DND-41 (cell line): ENCODE measurements at regions not wholly inside any gene's neighbourhood (a gene's known extent, or its start where the extent isn't known, plus 50 kb on each side); places are given as distances from the start of the nearest gene placed in this dataset.
"Not testable (repeated sequence)": the region's sequence is repeated elsewhere in the genome, so short reads cannot be mapped to it uniquely, and the experiment has no call there.

Source experiments
- ATAC-seq: fragments of 200-7000 bp; cut with Tn5 transposase; 3 replicates; pipeline ENCODE4 v1.9.1; 2021; ENCODE audit warnings: low read depth; ENCODE audit not compliant: insufficient read depth
- DNase-seq: peaks from one replicate; pipeline ENCODE4 v3.0.0-alpha.2; 2020
- H2AFZ ChIP-seq: 2 replicates; pipeline ENCODE4 v1.6.0; 2012; ENCODE audit warnings: low read depth, low read length
- H3K27ac ChIP-seq: 2 replicates; pipeline ENCODE4 v1.5.1; 2012; ENCODE audit warnings: low read length, inconsistent platforms
- H3K27me3 ChIP-seq: fragments of 200-600 bp; sonication (generic); 2 replicates; pipeline ENCODE4 v1.6.0; 2012; ENCODE audit warnings: low read length, mild to moderate bottlenecking, inconsistent platforms; ENCODE audit not compliant: insufficient read depth, poor library complexity
- H3K36me3 ChIP-seq: 2 replicates; pipeline ENCODE4 v1.5.1; 2012; ENCODE audit warnings: low read length, inconsistent platforms; ENCODE audit not compliant: insufficient read depth
- H3K4me1 ChIP-seq: 2 replicates; pipeline ENCODE4 v1.5.1; 2012; ENCODE audit warnings: mild to moderate bottlenecking, low read length; ENCODE audit not compliant: insufficient read depth
- H3K4me2 ChIP-seq: 2 replicates; pipeline ENCODE4 v1.6.0; 2012; ENCODE audit warnings: mild to moderate bottlenecking, moderate library complexity, low read length, inconsistent platforms; ENCODE audit not compliant: insufficient read depth
- H3K4me3 ChIP-seq, 2 experiments: fragments of 200-600 bp in 1 of 2; shearing (Covaris generic) in 1 of 2; 2 replicates each; pipeline ENCODE4 v1.5.1; 2012 to 2016; ENCODE audit warnings: inconsistent platforms in 2 of 2, low read length in 2 of 2, mild to moderate bottlenecking in 2 of 2, low read depth in 1 of 2, moderate library complexity in 1 of 2
- H3K79me2 ChIP-seq: 2 replicates; pipeline ENCODE4 v1.6.0; 2012; ENCODE audit warnings: low read length, inconsistent platforms; ENCODE audit not compliant: insufficient read depth
- H3K9ac ChIP-seq: 2 replicates; pipeline ENCODE4 v1.6.0; 2012; ENCODE audit warnings: low read depth, mild to moderate bottlenecking, inconsistent platforms, low read length, moderate library complexity
- H3K9me3 ChIP-seq: 2 replicates; pipeline ENCODE4 v1.5.1; 2012; ENCODE audit warnings: low read length, moderate library complexity, mild to moderate bottlenecking, inconsistent platforms; ENCODE audit not compliant: insufficient read depth, severe bottlenecking
- H4K20me1 ChIP-seq: 2 replicates; pipeline ENCODE4 v1.6.0; 2012; ENCODE audit warnings: low read length; ENCODE audit not compliant: insufficient read depth
- EZH2 ChIP-seq: IDR thresholded peaks from 3 replicates; pipeline ENCODE4 v1.6.1; 2012; ENCODE audit warnings: borderline replicate concordance, low read depth, mild to moderate bottlenecking, moderate library complexity, low read length, inconsistent platforms; ENCODE audit not compliant: severe bottlenecking
- TF ChIP-seq, protein P1 (sequence below): IDR thresholded peaks from 2 replicates; pipeline ENCODE4 v1.5.1; 2012; ENCODE audit warnings: borderline replicate concordance, low read length, moderate library complexity, mild to moderate bottlenecking; ENCODE audit not compliant: poor library complexity, severe bottlenecking; ENCODE audit errors: extremely low read depth

DNA sequence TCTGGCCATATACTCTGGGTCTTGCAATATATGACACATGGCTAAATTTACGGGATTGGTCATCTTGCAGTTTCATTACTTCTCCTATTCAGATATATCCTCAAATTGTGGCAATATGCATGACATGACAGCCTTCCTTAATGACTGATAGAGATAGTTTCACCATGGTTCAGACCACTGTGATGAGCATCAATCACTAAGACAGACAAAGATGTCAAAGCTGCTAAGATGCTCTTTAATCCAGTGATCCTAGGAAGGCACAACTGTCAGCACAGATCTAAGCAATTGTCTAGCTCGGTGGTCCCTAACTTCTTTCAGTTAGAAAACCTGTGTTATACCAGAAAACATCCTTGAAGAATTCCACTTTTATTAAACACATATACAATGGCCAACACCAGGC is 70.9 kb upstream of the ADGRL2 start:
- DNase-seq (no peak), ATAC-seq (no peak)
- H3K36me3 ChIP-seq, result no peaks in the 10 kb centered on the region
- H3K4me3 ChIP-seq, result no peak overlapping the region
- TF ChIP-seq, protein P1, sequence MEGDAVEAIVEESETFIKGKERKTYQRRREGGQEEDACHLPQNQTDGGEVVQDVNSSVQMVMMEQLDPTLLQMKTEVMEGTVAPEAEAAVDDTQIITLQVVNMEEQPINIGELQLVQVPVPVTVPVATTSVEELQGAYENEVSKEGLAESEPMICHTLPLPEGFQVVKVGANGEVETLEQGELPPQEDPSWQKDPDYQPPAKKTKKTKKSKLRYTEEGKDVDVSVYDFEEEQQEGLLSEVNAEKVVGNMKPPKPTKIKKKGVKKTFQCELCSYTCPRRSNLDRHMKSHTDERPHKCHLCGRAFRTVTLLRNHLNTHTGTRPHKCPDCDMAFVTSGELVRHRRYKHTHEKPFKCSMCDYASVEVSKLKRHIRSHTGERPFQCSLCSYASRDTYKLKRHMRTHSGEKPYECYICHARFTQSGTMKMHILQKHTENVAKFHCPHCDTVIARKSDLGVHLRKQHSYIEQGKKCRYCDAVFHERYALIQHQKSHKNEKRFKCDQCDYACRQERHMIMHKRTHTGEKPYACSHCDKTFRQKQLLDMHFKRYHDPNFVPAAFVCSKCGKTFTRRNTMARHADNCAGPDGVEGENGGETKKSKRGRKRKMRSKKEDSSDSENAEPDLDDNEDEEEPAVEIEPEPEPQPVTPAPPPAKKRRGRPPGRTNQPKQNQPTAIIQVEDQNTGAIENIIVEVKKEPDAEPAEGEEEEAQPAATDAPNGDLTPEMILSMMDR, result no peak
- TF ChIP-seq EZH2, result no peak
- H4K20me1 ChIP-seq, result no peaks in the 10 kb centered on the region
- H3K4me1 ChIP-seq, result no peaks in the 10 kb centered on the region
- H3K9me3 ChIP-seq, result no peaks in the 10 kb centered on the region
- no peak overlapping the region for H3K27ac ChIP-seq
- H2AFZ ChIP-seq, result no peak overlapping the region
- no peaks in the 10 kb centered on the region for H3K27me3 ChIP-seq
- no peak overlapping the region for H3K9ac ChIP-seq
- H3K79me2 ChIP-seq, result no peaks in the 10 kb centered on the region
- no peak overlapping the region for H3K4me2 ChIP-seq

DNA sequence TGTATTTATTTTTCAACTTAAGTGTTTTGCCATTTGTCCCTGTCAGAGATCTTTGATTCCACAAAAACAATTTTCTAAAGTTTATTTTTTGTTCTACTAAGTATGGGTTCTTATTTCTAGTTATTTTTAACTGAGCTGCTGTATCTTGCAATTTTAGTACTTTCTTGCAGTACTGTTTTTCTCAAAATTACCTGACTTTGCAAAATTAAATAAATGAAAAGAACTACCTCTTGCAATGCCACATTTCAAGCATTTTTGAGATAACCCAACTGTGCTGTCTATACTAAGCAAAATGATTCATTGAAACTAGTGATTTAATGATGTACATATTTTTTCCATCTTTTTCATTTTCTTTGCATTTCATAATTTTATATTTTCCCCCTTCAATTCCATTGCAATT is 71.5 kb upstream of the ADGRL2 start:
- no peak for ATAC-seq

DNA sequence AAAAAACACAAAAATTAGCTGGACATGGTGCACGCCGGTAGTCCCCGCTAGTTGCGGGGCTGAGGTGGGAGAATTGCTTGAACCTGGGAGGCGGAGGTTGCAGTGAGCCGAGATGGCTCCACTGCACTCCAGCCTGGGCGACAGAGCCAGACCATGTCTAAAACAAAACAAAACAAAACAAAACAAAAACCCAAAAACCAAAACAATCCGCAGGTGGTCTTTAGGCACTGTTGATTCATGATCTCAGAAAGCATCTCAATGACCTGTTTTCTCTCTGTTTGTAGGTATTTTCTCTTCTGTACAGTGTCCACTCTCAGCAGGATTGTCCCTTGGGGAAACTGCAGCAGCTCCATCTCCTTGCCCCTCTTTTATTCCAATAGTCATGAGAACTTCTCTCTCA is 74.9 kb upstream of the ADGRL2 start:
- Histone ChIP-seq H3K9me3 (no peaks in the 10 kb centered on the region), H3K79me2 (no peaks in the 10 kb centered on the region), H3K4me1 (no peaks in the 10 kb centered on the region), H3K4me3 (no peak overlapping the region), H3K27me3 (no peaks in the 10 kb centered on the region), H4K20me1 (no peaks in the 10 kb centered on the region), H2AFZ (no peak overlapping the region), H3K9ac (no peak overlapping the region), H3K4me2 (no peak overlapping the region), H3K27ac (no peak overlapping the region), H3K36me3 (no peaks in the 10 kb centered on the region)
- no peak for TF ChIP-seq EZH2
- TF ChIP-seq, protein P1, result no peak
- ATAC-seq (no peak), DNase-seq (no peak)

More for the DNA sequence above, 71.5 kb upstream of the ADGRL2 start:
- TF ChIP-seq EZH2, result no peak
- TF ChIP-seq, protein P1, result no peak
- no peak overlapping the region for H3K4me2 ChIP-seq
- H2AFZ ChIP-seq, result no peak overlapping the region
- H3K27me3 ChIP-seq, result no peaks in the 10 kb centered on the region
- no peaks in the 10 kb centered on the region for H3K79me2 ChIP-seq
- DNase-seq, result no peak
- no peak overlapping the region for H3K9ac ChIP-seq
- no peaks in the 10 kb centered on the region for H4K20me1 ChIP-seq
- H3K4me3 ChIP-seq, result no peak overlapping the region
- no peak overlapping the region for H3K27ac ChIP-seq
- H3K9me3 ChIP-seq, result no peaks in the 10 kb centered on the region
- no peaks in the 10 kb centered on the region for H3K4me1 ChIP-seq
- H3K36me3 ChIP-seq, result no peaks in the 10 kb centered on the region

DNA sequence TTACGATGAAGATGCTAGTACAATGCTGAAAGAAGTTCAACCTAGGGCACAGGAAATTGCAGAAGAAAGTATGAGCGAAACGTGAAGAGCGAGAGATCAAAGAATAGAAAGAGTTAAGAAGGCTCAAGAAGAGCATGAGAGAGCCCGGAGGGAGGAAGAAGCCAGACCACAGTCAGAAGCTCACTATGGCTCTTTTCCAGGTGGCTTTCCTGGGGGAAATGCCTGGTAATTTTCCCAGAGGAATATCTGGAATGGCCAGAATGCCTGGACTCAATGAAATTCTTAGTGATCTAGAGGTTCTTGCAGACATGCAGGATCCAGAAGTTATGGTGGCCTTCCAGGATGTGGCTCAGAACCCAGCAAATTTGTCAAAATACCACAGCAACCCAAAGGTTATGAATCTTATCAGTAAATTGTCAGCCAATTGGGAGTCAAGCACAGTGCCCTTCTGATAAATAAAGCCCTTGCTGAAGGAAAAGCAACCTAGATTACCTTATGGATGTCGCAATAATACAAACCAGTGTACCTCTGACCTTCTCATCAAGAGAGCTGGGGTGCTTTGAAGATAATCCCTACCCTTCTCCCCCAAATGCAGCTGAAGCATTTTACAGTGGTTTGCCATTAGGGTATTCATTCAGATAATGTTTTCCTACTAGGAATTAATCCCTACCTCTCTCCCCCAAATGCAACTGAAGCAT is 78.0 kb upstream of the ADGRL2 start:
- not testable (repeated sequence) for DNase-seq, H3K4me3 ChIP-seq

DNA sequence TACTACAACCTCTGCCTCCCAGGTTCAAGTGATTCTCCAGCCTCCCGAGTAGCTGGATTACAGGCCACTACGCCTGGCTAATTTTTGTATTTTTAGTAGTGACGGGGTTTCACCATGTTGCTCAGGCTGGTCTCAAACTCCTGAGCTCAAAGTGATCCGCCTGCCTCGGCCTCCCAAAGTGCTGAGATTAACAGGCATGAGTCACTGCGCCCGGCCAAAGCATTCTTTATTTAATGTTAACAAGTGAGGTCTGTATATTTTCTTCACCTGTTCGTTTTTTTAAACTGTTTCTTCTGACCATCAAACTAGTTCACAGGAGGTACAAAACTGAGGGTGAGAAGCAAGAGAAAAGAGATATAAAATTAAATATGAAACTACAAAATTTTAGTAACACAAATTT is 80.5 kb upstream of the ADGRL2 start:
- not testable (repeated sequence) for H3K27me3 ChIP-seq, DNase-seq, H3K4me3 ChIP-seq, H3K9ac ChIP-seq, H3K79me2 ChIP-seq, H3K9me3 ChIP-seq, H4K20me1 ChIP-seq, H3K27ac ChIP-seq, H2AFZ ChIP-seq, H3K36me3 ChIP-seq, ATAC-seq, H3K4me1 ChIP-seq, H3K4me2 ChIP-seq

More for the DNA sequence above, 78.0 kb upstream of the ADGRL2 start:
- H3K27me3 ChIP-seq, H3K79me2 ChIP-seq, ATAC-seq, H3K4me2 ChIP-seq, H4K20me1 ChIP-seq, H3K36me3 ChIP-seq, H3K27ac ChIP-seq, H3K9ac ChIP-seq, H3K4me1 ChIP-seq, H2AFZ ChIP-seq, H3K9me3 ChIP-seq: not testable (repeated sequence)
